ENCODE measurements at regions not wholly inside any gene's neighbourhood (a gene's known extent, or its start where the extent isn't known, plus 50 kb on each side); places are given as distances from the start of the nearest gene placed in this dataset.

- no peak for TF ChIP-seq CTCF (conservative IDR thresholded peaks at IDR 0.05)
- TF ChIP-seq ZFX (IDR thresholded peaks at IDR 0.05), result no peak
Measured at GRCh38 chr17:6343736-6344135, 91.2 kb downstream of the AIPL1 start.

Data from C4-2B (cell line).